HG02885 (cell line): ENCODE measurements at regions not wholly inside any gene's neighbourhood (a gene's known extent, or its start where the extent isn't known, plus 50 kb on each side); places are given as distances from the start of the nearest gene placed in this dataset.
"Not testable (repeated sequence)": the region's sequence is repeated elsewhere in the genome, so short reads cannot be mapped to it uniquely, and the experiment has no call there.

Experiments
- ATAC-seq: cut with Tn5 transposase; IDR thresholded peaks from one replicate; pipeline ENCODE4 v1.9.1; 2021; ENCODE audit warnings: mild to moderate bottlenecking; ENCODE audit not compliant: unreplicated experiment, poor library complexity

- ATAC-seq = no peak
Observed at GRCh38 chr17:31686495-31686894, 172.5 kb downstream of the COPRS start.

GRCh38 chr17:31684901-31685300, 174.1 kb downstream of the COPRS start:
- ATAC-seq = no peak

GRCh38 chr17:31680126-31680525, 178.9 kb downstream of the COPRS start:
- ATAC-seq = no peak

GRCh38 chr17:31679667-31680066, 179.4 kb downstream of the COPRS start:
- ATAC-seq = no peak

GRCh38 chr17:31678431-31678830, 180.6 kb downstream of the COPRS start:
- no peak for ATAC-seq

- ATAC-seq = no peak
Observed at GRCh38 chr17:31677681-31678080, 181.4 kb downstream of the COPRS start.

- no peak for ATAC-seq
Observed at GRCh38 chr17:31677036-31677435, 182.0 kb downstream of the COPRS start.

- ATAC-seq = not testable (repeated sequence)
Observed at GRCh38 chr17:31675392-31675791, 183.7 kb downstream of the COPRS start.

GRCh38 chr17:31674717-31675349, 184.2 kb downstream of the COPRS start:
- ATAC-seq = no peak

GRCh38 chr17:31674305-31674704, 184.7 kb downstream of the COPRS start:
- no peak for ATAC-seq

GRCh38 chr17:31673076-31673475, 186.0 kb downstream of the COPRS start:
- ATAC-seq = no peak

- no peak for ATAC-seq
Observed at GRCh38 chr17:31672161-31672819, 186.8 kb downstream of the COPRS start.

- ATAC-seq = no peak
Observed at GRCh38 chr17:31663576-31663975, 195.5 kb downstream of the COPRS start.

- no peak for ATAC-seq
Observed at GRCh38 chr17:31660684-31661083, 198.4 kb downstream of the COPRS start.

- no peak for ATAC-seq
Observed at GRCh38 chr17:31657876-31658275, 201.2 kb downstream of the COPRS start.

GRCh38 chr17:31654936-31655335, 204.1 kb downstream of the COPRS start:
- no peak for ATAC-seq

GRCh38 chr17:31653691-31654090, 205.4 kb downstream of the COPRS start:
- ATAC-seq = no peak

- no peak for ATAC-seq
Observed at GRCh38 chr17:31650756-31651520, 208.1 kb downstream of the COPRS start.

GRCh38 chr17:31649302-31649701, 209.7 kb downstream of the COPRS start:
- no peak for ATAC-seq

GRCh38 chr17:31647661-31648060, 211.4 kb downstream of the COPRS start:
- no peak for ATAC-seq

GRCh38 chr17:31646642-31647041, 212.4 kb downstream of the COPRS start:
- ATAC-seq = no peak
